ENCODE measurements at regions not wholly inside any gene's neighbourhood (a gene's known extent, or its start where the extent isn't known, plus 50 kb on each side); places are given as distances from the start of the nearest gene placed in this dataset.

- H3K27ac Mint-ChIP-seq = no peak overlapping the region
- H3K9me3 Mint-ChIP-seq = peaks cover 15% of the 10 kb centered on the region
- peaks cover 14% of the 10 kb centered on the region for H3K27me3 Mint-ChIP-seq
- no peak for DNase-seq
- H3K36me3 Mint-ChIP-seq (ENCODE audit: low read depth) = no peaks in the 10 kb centered on the region
- no peaks in the 10 kb centered on the region for H3K4me1 Mint-ChIP-seq (ENCODE audit: low read depth)
- no peak overlapping the region for H3K4me3 Mint-ChIP-seq
Measured at GRCh38 chr18:22666411-22666940, 248.8 kb upstream of the CTAGE1 start.

- Mint-ChIP-seq H3K27ac (no peak overlapping the region), H3K9me3 (peaks cover 15% of the 10 kb centered on the region), H3K27me3 (peaks cover 14% of the 10 kb centered on the region), H3K36me3 (ENCODE audit: low read depth) (no peaks in the 10 kb centered on the region), H3K4me1 (ENCODE audit: low read depth) (no peaks in the 10 kb centered on the region), H3K4me3 (no peak overlapping the region)
- DNase-seq = no peak
Measured at GRCh38 chr18:22667156-22667555, 249.4 kb upstream of the CTAGE1 start.

GRCh38 chr18:22667616-22668422, 250.1 kb upstream of the CTAGE1 start:
- Mint-ChIP-seq H3K36me3 (ENCODE audit: low read depth) (no peaks in the 10 kb centered on the region), H3K4me1 (ENCODE audit: low read depth) (no peaks in the 10 kb centered on the region), H3K4me3 (no peak overlapping the region), H3K27me3 (peaks cover 14% of the 10 kb centered on the region), H3K27ac (no peak overlapping the region), H3K9me3 (peaks cover 12% of the 10 kb centered on the region)
- DNase-seq = no peak

GRCh38 chr18:22668496-22668895, 250.8 kb upstream of the CTAGE1 start:
- H3K9me3 Mint-ChIP-seq = peaks cover 5% of the 10 kb centered on the region
- H3K27me3 Mint-ChIP-seq = peaks cover 14% of the 10 kb centered on the region
- no peaks in the 10 kb centered on the region for H3K36me3 Mint-ChIP-seq (ENCODE audit: low read depth)
- no peak overlapping the region for H3K4me3 Mint-ChIP-seq
- H3K4me1 Mint-ChIP-seq (ENCODE audit: low read depth) = no peaks in the 10 kb centered on the region
- no peak for DNase-seq
- H3K27ac Mint-ChIP-seq = no peak overlapping the region

- no peak overlapping the region for H3K4me3 Mint-ChIP-seq
- DNase-seq = no peak
- H3K27me3 Mint-ChIP-seq = peaks cover 17% of the 10 kb centered on the region
- H3K27ac Mint-ChIP-seq = no peak overlapping the region
- H3K4me1 Mint-ChIP-seq (ENCODE audit: low read depth) = no peaks in the 10 kb centered on the region
- H3K9me3 Mint-ChIP-seq = no peaks in the 10 kb centered on the region
- H3K36me3 Mint-ChIP-seq (ENCODE audit: low read depth) = no peaks in the 10 kb centered on the region
Measured at GRCh38 chr18:22670914-22671313, 253.2 kb upstream of the CTAGE1 start.

- no peak overlapping the region for H3K4me3 Mint-ChIP-seq
- H3K27me3 Mint-ChIP-seq = peaks cover 14% of the 10 kb centered on the region
- H3K27ac Mint-ChIP-seq = no peak overlapping the region
- H3K9me3 Mint-ChIP-seq = no peaks in the 10 kb centered on the region
- no peak for DNase-seq
- H3K4me1 Mint-ChIP-seq (ENCODE audit: low read depth) = no peaks in the 10 kb centered on the region
- no peaks in the 10 kb centered on the region for H3K36me3 Mint-ChIP-seq (ENCODE audit: low read depth)
Measured at GRCh38 chr18:22673182-22673862, 255.6 kb upstream of the CTAGE1 start.

GRCh38 chr18:22674272-22674671, 256.6 kb upstream of the CTAGE1 start:
- Mint-ChIP-seq H3K4me1 (ENCODE audit: low read depth) (no peaks in the 10 kb centered on the region), H3K9me3 (no peaks in the 10 kb centered on the region), H3K27ac (no peak overlapping the region), H3K36me3 (ENCODE audit: low read depth) (no peaks in the 10 kb centered on the region), H3K27me3 (peaks cover 6% of the 10 kb centered on the region), H3K4me3 (no peak overlapping the region)
- DNase-seq = no peak

- no peak overlapping the region for H3K27ac Mint-ChIP-seq
Measured at GRCh38 chr18:22675006-22675405, 257.3 kb upstream of the CTAGE1 start.

GRCh38 chr18:22676423-22676822, 256.7 kb upstream of the RBBP8 start:
- no peaks in the 10 kb centered on the region for H3K36me3 Mint-ChIP-seq (ENCODE audit: low read depth)
- no peaks in the 10 kb centered on the region for H3K9me3 Mint-ChIP-seq
- no peak overlapping the region for H3K27ac Mint-ChIP-seq
- H3K4me1 Mint-ChIP-seq (ENCODE audit: low read depth) = no peaks in the 10 kb centered on the region
- H3K27me3 Mint-ChIP-seq = peaks cover 3% of the 10 kb centered on the region
- DNase-seq = no peak
- H3K4me3 Mint-ChIP-seq = no peak overlapping the region

More at GRCh38 chr18:22675006-22675405, 257.3 kb upstream of the CTAGE1 start:
- Mint-ChIP-seq H3K4me1 (ENCODE audit: low read depth) (no peaks in the 10 kb centered on the region), H3K4me3 (no peak overlapping the region), H3K9me3 (no peaks in the 10 kb centered on the region), H3K27me3 (peaks cover 4% of the 10 kb centered on the region), H3K36me3 (ENCODE audit: low read depth) (no peaks in the 10 kb centered on the region)
- no peak for DNase-seq

- DNase-seq = no peak
- no peaks in the 10 kb centered on the region for H3K36me3 Mint-ChIP-seq (ENCODE audit: low read depth)
- H3K27me3 Mint-ChIP-seq = peaks cover 5% of the 10 kb centered on the region
- H3K4me1 Mint-ChIP-seq (ENCODE audit: low read depth) = no peaks in the 10 kb centered on the region
- H3K4me3 Mint-ChIP-seq = no peak overlapping the region
- H3K27ac Mint-ChIP-seq = no peak overlapping the region
- no peaks in the 10 kb centered on the region for H3K9me3 Mint-ChIP-seq
Measured at GRCh38 chr18:22678486-22678885, 254.6 kb upstream of the RBBP8 start.

- DNase-seq = no peak
- no peak overlapping the region for H3K4me3 Mint-ChIP-seq
- no peak overlapping the region for H3K27ac Mint-ChIP-seq
- no peaks in the 10 kb centered on the region for H3K9me3 Mint-ChIP-seq
- H3K36me3 Mint-ChIP-seq (ENCODE audit: low read depth) = no peaks in the 10 kb centered on the region
- H3K27me3 Mint-ChIP-seq = peaks cover 2% of the 10 kb centered on the region
- H3K4me1 Mint-ChIP-seq (ENCODE audit: low read depth) = no peaks in the 10 kb centered on the region
Measured at GRCh38 chr18:22680944-22681343, 252.2 kb upstream of the RBBP8 start.

GRCh38 chr18:22681908-22682307, 251.2 kb upstream of the RBBP8 start:
- Mint-ChIP-seq H3K4me3 (no peak overlapping the region), H3K27me3 (peaks cover 2% of the 10 kb centered on the region), H3K36me3 (ENCODE audit: low read depth) (no peaks in the 10 kb centered on the region), H3K4me1 (ENCODE audit: low read depth) (no peaks in the 10 kb centered on the region), H3K27ac (no peak overlapping the region), H3K9me3 (no peaks in the 10 kb centered on the region)
- DNase-seq = no peak

GRCh38 chr18:22682720-22683119, 250.4 kb upstream of the RBBP8 start:
- peaks cover 2% of the 10 kb centered on the region for H3K27me3 Mint-ChIP-seq
- H3K36me3 Mint-ChIP-seq (ENCODE audit: low read depth) = no peaks in the 10 kb centered on the region
- H3K27ac Mint-ChIP-seq = no peak overlapping the region
- no peaks in the 10 kb centered on the region for H3K4me1 Mint-ChIP-seq (ENCODE audit: low read depth)
- DNase-seq = no peak
- no peak overlapping the region for H3K4me3 Mint-ChIP-seq
- no peaks in the 10 kb centered on the region for H3K9me3 Mint-ChIP-seq

- no peak for DNase-seq
- Mint-ChIP-seq H3K27me3 (peaks cover 2% of the 10 kb centered on the region), H3K4me1 (ENCODE audit: low read depth) (no peaks in the 10 kb centered on the region), H3K27ac (no peak overlapping the region), H3K9me3 (no peaks in the 10 kb centered on the region), H3K4me3 (no peak overlapping the region), H3K36me3 (ENCODE audit: low read depth) (no peaks in the 10 kb centered on the region)
Measured at GRCh38 chr18:22683196-22683676, 249.9 kb upstream of the RBBP8 start.

- Mint-ChIP-seq H3K27me3 (peaks cover 2% of the 10 kb centered on the region), H3K4me1 (ENCODE audit: low read depth) (no peaks in the 10 kb centered on the region), H3K9me3 (no peaks in the 10 kb centered on the region), H3K4me3 (no peak overlapping the region), H3K36me3 (ENCODE audit: low read depth) (no peaks in the 10 kb centered on the region), H3K27ac (no peak overlapping the region)
- no peak for DNase-seq
Measured at GRCh38 chr18:22683786-22684185, 249.3 kb upstream of the RBBP8 start.

Measured in activated T-cell treated with anti-CD3 and anti-CD28 coated beads, Interleukin-2, amount 50 U/mL, for 24 hours (primary cell).